ENCODE measurements at regions not wholly inside any gene's neighbourhood (a gene's known extent, or its start where the extent isn't known, plus 50 kb on each side); places are given as distances from the start of the nearest gene placed in this dataset.
"Not testable (repeated sequence)": the region's sequence is repeated elsewhere in the genome, so short reads cannot be mapped to it uniquely, and the experiment has no call there.

DNA sequence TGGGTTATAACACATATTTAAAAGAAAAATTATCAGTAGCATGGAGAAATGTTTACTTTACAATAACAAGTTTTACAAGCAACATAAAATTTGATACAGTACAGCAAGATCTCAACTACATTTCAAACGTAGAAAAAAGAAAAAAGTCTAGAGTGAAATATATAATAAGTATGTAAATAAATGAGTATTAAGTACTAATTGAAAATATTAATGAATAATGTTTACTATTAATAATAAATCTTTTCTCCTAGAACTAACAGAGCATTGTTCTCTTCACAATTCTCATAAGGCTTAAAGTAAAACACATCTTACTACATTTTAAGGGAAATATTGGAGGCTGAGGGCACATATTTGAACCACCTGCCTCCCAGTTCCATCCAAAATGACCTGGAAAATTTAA lies 72.1 kb downstream of the TMEM212 start:
- no peaks in the 10 kb centered on the region for H3K27me3 ChIP-seq
- DNase-seq (no peak), ATAC-seq (no peak)
- H3K36me3 ChIP-seq = no peaks in the 10 kb centered on the region
- no peak overlapping the region for H3K4me3 ChIP-seq
- WGBS (ENCODE audit: insufficient coverage, low coverage, low lambda C conversion rate, missing lambda C conversion rate) = 13% methylated on average over 1 of the region's 1 CpG
- no peaks in the 10 kb centered on the region for H3K4me1 ChIP-seq
- no peak overlapping the region for H3K27ac ChIP-seq
- TF ChIP-seq POLR2A (IDR thresholded peaks at IDR 0.05) = no peak
- TF ChIP-seq, protein P1, sequence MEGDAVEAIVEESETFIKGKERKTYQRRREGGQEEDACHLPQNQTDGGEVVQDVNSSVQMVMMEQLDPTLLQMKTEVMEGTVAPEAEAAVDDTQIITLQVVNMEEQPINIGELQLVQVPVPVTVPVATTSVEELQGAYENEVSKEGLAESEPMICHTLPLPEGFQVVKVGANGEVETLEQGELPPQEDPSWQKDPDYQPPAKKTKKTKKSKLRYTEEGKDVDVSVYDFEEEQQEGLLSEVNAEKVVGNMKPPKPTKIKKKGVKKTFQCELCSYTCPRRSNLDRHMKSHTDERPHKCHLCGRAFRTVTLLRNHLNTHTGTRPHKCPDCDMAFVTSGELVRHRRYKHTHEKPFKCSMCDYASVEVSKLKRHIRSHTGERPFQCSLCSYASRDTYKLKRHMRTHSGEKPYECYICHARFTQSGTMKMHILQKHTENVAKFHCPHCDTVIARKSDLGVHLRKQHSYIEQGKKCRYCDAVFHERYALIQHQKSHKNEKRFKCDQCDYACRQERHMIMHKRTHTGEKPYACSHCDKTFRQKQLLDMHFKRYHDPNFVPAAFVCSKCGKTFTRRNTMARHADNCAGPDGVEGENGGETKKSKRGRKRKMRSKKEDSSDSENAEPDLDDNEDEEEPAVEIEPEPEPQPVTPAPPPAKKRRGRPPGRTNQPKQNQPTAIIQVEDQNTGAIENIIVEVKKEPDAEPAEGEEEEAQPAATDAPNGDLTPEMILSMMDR (IDR thresholded peaks at IDR 0.05) = no peak
- intact Hi-C loops (cut with DNase I) = no loop called here
- peaks cover 0 to 6% (median 0%) of the 10 kb centered on the region in 4 donors for H3K9me3 ChIP-seq

DNA sequence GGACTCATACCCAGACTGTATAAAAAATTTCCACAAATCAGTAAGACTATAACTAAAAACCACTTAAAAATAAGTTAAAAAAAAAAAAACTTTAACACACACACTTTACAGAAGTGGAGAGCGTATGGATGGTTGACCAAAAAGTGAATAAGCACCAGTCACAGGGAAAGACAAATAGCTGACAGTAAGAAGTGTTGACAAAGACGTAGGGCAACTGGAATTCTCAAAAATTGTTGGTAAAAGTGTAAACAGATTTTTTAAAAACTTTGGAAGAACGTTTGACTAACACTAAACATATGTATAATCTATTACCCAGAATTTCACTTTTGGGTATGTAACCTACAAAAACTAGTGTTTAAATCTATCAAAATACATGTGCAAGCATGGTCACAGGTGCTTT lies 73.7 kb downstream of the TMEM212 start:
- TF ChIP-seq, protein P1 (IDR thresholded peaks at IDR 0.05) = no peak
- no peak for TF ChIP-seq POLR2A (IDR thresholded peaks at IDR 0.05)
- Histone ChIP-seq H3K4me1 (no peaks in the 10 kb centered on the region), H3K27me3 (no peaks in the 10 kb centered on the region), H3K9me3 (no peaks in the 10 kb centered on the region), H3K27ac (no peak overlapping the region), H3K36me3 (no peaks in the 10 kb centered on the region), H3K4me3 (no peak overlapping the region)
- intact Hi-C loops (cut with DNase I) = no loop called here
- ATAC-seq (no peak), DNase-seq (no peak)
- WGBS (ENCODE audit: insufficient coverage, low coverage, low lambda C conversion rate, missing lambda C conversion rate) = 84% methylated on average over 3 of the region's 3 CpGs

DNA sequence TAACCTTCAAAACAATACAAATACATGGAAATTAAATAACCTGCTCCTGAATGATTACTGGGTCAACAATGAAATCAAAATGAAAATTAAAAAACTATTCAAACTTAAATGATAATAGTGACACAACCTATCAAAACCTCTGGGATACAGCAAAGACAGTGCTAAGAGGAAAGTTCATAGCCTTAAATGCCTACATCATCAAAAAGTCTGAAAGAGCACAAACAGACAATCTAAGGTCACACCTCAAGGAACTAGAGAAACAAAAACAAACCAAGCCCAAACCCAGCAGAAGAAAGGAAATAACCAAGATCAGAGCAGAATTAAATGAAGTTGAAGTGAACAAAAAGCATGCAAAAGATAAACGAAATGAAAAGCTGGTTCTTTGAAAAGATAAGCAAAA lies 79.5 kb downstream of the TMEM212 start:
- intact Hi-C loops (cut with DNase I); H3K4me3 ChIP-seq; DNase-seq; H3K9me3 ChIP-seq; H3K4me1 ChIP-seq; H3K27ac ChIP-seq; H3K27me3 ChIP-seq; H3K36me3 ChIP-seq; ATAC-seq: not testable (repeated sequence)
- WGBS (ENCODE audit: insufficient coverage, low coverage, low lambda C conversion rate, missing lambda C conversion rate) = 0% methylated on average over 1 of the region's 1 CpG

DNA sequence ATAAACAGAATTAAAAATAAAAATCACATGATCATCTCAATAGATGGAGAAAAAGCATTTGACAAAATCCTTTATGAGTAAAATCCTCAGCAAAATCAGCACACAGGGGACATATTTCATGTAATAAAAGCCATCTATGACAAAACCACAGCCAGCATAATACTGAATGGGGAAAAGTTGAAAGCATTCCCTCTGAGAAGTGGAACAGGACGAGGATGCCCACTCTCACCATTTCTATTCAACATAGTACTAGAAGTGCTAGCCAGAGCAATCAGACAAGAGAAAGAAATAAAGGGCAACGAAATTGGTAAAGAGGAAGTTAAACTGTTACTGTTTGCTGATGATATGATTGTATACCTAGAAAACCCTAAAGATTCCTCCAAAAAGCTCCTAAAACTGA lies 80.5 kb downstream of the TMEM212 start:
- intact Hi-C loops (cut with DNase I); H3K27me3 ChIP-seq; ATAC-seq; H3K27ac ChIP-seq; DNase-seq; H3K36me3 ChIP-seq; H3K9me3 ChIP-seq; H3K4me3 ChIP-seq; H3K4me1 ChIP-seq: not testable (repeated sequence)
- 79% methylated on average over 2 of the region's 2 CpGs for WGBS (ENCODE audit: insufficient coverage, low coverage, low lambda C conversion rate, missing lambda C conversion rate)

DNA sequence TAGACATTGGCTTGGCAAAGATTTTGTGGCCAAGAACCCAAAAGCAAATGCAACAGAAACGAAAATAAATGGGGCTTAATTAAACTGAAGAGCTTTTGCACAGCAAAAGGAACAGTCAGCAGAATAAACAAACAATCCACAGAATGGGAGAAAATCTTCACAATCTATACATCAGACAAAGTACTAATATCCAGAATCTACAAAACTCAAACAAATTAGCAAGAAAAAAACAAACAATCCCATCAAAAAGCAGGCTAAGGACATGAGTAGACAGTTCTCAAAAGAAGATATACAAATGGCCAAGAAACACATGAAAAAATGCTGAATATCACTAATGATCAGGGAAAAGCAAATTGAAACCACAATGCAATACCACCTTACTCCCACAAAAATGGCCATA lies 81.7 kb downstream of the TMEM212 start:
- ATAC-seq; H3K4me3 ChIP-seq; H3K9me3 ChIP-seq; H3K27me3 ChIP-seq; H3K36me3 ChIP-seq; H3K27ac ChIP-seq; intact Hi-C loops (cut with DNase I); DNase-seq; H3K4me1 ChIP-seq: not testable (repeated sequence)
- 71% methylated on average over 1 of the region's 1 CpG for WGBS (ENCODE audit: insufficient coverage, low coverage, low lambda C conversion rate, missing lambda C conversion rate)

DNA sequence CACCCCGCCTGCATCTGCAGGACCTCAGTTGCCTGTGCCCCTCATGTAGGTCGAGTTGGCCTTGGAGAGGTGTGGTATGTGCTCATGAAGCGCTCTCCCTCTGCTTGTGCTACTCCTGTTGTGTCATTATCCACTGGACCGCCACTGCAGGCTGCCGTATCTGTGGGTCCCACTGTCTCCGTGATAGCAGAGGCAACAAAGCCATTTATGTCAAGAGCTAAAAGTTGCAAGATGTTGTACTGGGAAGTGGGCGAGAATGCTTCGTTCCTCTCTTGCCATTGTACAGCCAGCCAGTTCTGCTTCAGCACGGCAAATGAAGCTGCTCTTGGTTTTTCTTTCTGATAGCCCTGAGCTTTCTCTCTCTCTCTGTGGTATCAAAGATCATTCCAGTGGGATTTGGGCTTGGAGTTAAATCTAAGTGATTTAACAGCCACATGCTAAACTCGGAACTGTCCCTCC lies 89.0 kb downstream of the TMEM212 start:
- Histone ChIP-seq H3K36me3 (no peaks in the 10 kb centered on the region), H3K4me3 (no peak overlapping the region), H3K27me3 (no peaks in the 10 kb centered on the region), H3K9me3 (no peaks in the 10 kb centered on the region), H3K4me1 (peaks cover 0 to 7% (median 0%) of the 10 kb centered on the region in 4 donors), H3K27ac (no peak overlapping the region)
- TF ChIP-seq POLR2A (IDR thresholded peaks at IDR 0.05) = no peak
- TF ChIP-seq, protein P1 (IDR thresholded peaks at IDR 0.05) = no peak
- DNase-seq = no peak
- ATAC-seq = peak; percentile 30 to 51 (median 40)
- intact Hi-C loops (cut with DNase I) = no loop called here
- WGBS (ENCODE audit: insufficient coverage, low coverage, low lambda C conversion rate, missing lambda C conversion rate) = 71% methylated on average over 4 of the region's 10 CpGs
